ENCODE measurements at regions not wholly inside any gene's neighbourhood (a gene's known extent, or its start where the extent isn't known, plus 50 kb on each side); places are given as distances from the start of the nearest gene placed in this dataset.

DNA sequence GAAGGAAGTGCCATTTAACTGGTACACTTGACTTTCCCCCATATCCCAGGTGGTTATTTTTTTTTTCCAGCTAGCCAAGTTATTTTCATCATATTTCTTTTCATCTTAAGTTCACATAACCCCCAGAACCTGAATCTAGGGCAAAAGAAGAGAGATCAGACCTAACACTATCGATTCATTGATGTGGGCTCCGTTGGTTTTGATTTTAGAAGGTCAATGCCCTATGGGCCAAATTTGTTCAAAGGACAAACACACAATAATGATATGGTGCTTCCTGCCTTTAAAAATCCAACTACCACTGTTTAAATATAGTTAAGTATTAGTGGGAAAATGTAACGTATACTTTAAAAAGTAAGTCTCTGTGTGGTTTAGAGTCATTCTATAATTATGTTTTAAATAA lies 665.7 kb downstream of the ZNF674 start:
- no peak overlapping the region for H3K4me3 ChIP-seq (ENCODE audit: low read depth, low read length)
- H3K27ac ChIP-seq (ENCODE audit: low read depth, low read length), result no peak overlapping the region
- no peaks in the 10 kb centered on the region for H3K9me3 ChIP-seq (ENCODE audit: control insufficient read depth, insufficient read depth, low read length)
- POLR2A ChIA-PET, result no interaction called here
- CTCF ChIA-PET, result no interaction called here
- H3K27me3 ChIP-seq (ENCODE audit: control insufficient read depth, insufficient read depth, low read length), result no peaks in the 10 kb centered on the region
- TF ChIP-seq, protein P1, sequence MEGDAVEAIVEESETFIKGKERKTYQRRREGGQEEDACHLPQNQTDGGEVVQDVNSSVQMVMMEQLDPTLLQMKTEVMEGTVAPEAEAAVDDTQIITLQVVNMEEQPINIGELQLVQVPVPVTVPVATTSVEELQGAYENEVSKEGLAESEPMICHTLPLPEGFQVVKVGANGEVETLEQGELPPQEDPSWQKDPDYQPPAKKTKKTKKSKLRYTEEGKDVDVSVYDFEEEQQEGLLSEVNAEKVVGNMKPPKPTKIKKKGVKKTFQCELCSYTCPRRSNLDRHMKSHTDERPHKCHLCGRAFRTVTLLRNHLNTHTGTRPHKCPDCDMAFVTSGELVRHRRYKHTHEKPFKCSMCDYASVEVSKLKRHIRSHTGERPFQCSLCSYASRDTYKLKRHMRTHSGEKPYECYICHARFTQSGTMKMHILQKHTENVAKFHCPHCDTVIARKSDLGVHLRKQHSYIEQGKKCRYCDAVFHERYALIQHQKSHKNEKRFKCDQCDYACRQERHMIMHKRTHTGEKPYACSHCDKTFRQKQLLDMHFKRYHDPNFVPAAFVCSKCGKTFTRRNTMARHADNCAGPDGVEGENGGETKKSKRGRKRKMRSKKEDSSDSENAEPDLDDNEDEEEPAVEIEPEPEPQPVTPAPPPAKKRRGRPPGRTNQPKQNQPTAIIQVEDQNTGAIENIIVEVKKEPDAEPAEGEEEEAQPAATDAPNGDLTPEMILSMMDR (IDR thresholded peaks at IDR 0.05; ENCODE audit: low read depth, low read length), result no peak
- DNase-seq (ENCODE audit: low read depth, low spot score), result no peak

DNA sequence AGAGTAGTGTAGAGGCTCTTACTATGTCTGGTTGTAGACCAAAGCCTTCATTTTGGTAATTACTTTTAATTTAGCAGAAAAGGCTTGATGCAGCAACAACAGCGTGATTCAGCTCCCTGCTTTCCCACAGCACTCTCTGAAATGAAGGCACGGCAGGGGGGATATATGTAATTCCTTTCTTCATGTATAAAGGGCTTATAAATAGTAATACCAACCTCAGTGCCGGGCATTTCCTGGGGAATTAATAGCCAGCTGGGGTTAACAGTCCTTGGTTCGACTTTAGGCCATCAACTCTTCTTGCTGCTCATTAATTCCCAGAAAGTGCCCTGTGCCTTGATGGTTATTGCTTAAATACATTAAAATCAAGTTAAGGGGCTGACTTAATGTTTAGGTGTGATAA lies 669.0 kb downstream of the ZNF674 start:
- Histone ChIP-seq H3K27me3 (ENCODE audit: control insufficient read depth, insufficient read depth, low read length) (peaks cover 5% of the 10 kb centered on the region), H3K4me3 (ENCODE audit: low read depth, low read length) (no peak overlapping the region), H3K27ac (ENCODE audit: low read depth, low read length) (no peak overlapping the region), H3K9me3 (ENCODE audit: control insufficient read depth, insufficient read depth, low read length) (no peaks in the 10 kb centered on the region)
- ChIA-PET POLR2A (no interaction called here), CTCF (no interaction called here)
- DNase-seq (ENCODE audit: low read depth, low spot score), result no peak
- TF ChIP-seq, protein P1 (IDR thresholded peaks at IDR 0.05; ENCODE audit: low read depth, low read length), result no peak

DNA sequence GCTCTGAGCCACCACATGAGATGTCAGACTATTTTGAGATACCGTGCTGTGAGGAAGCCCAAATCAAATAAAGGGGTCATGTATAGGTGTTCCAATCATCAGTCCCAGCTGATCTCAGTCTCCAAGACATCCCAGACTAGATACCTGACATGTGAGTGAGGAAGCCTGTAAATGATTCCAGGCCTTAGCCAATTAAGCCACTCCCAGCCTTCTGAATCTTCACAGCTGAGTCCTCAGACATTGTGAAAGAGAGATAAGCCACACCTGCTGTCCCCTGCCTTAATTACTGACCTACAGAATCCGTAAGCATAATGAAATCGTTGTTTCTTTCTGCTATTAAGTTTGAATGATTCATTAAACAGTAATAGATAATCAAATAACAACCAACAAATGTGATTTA lies 671.4 kb downstream of the ZNF674 start:
- DNase-seq (ENCODE audit: low read depth, low spot score), result no peak
- no peak overlapping the region for H3K27ac ChIP-seq (ENCODE audit: low read depth, low read length)
- CTCF ChIA-PET, result no interaction called here
- no peak overlapping the region for H3K4me3 ChIP-seq (ENCODE audit: low read depth, low read length)
- H3K27me3 ChIP-seq (ENCODE audit: control insufficient read depth, insufficient read depth, low read length), result peaks cover 11% of the 10 kb centered on the region
- POLR2A ChIA-PET, result no interaction called here
- H3K9me3 ChIP-seq (ENCODE audit: control insufficient read depth, insufficient read depth, low read length), result no peaks in the 10 kb centered on the region
- TF ChIP-seq, protein P1 (IDR thresholded peaks at IDR 0.05; ENCODE audit: low read depth, low read length), result no peak

DNA sequence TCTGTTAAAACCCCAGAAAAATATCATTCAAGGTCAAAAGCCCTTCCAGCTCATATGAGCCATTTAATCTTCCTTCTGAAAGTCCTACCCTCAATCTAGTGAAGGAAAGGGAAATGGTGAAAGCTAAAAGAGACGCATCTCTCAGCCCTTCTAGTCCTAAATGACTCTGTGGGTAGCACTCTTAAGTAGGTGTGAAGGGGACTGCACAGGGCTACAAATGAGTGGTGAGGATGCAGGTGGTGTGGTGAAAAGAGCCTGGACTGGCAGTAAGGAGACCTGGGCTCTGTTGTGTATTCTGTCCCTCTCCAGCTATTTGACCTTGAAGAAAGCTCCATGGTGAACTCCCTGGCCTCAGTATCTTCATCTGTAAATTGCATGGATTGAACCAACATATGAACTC lies 671.8 kb upstream of the DIPK2B start:
- no peak overlapping the region for H3K27ac ChIP-seq (ENCODE audit: low read depth, low read length)
- H3K4me3 ChIP-seq (ENCODE audit: low read depth, low read length), result no peak overlapping the region
- peaks cover 11% of the 10 kb centered on the region for H3K27me3 ChIP-seq (ENCODE audit: control insufficient read depth, insufficient read depth, low read length)
- ChIA-PET CTCF (no interaction called here), POLR2A (no interaction called here)
- TF ChIP-seq, protein P1 (IDR thresholded peaks at IDR 0.05; ENCODE audit: low read depth, low read length), result no peak
- DNase-seq (ENCODE audit: low read depth, low spot score), result no peak
- no peaks in the 10 kb centered on the region for H3K9me3 ChIP-seq (ENCODE audit: control insufficient read depth, insufficient read depth, low read length)

DNA sequence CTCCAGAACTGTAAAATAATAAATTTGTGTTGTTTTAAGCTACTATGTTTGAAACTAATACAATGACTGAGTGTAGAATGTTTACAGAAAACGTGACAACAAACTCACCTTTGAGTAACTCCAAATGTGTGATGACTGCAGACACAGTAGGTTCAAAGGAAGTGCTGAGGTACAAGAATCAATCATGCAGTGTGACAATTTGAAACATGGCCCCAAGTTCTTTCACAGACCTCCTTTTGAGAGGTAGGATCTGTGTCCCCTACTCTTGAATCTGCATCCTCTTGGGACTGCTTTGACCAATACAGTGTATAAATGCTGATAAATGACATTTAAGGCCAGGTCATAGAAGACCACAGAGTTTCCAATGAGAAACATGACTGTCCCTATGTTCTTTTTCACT lies 667.7 kb upstream of the DIPK2B start:
- Histone ChIP-seq H3K27me3 (ENCODE audit: control insufficient read depth, insufficient read depth, low read length) (peaks cover 11% of the 10 kb centered on the region), H3K27ac (ENCODE audit: low read depth, low read length) (no peak overlapping the region), H3K4me3 (ENCODE audit: low read depth, low read length) (no peak overlapping the region), H3K9me3 (ENCODE audit: control insufficient read depth, insufficient read depth, low read length) (no peaks in the 10 kb centered on the region)
- DNase-seq (ENCODE audit: low read depth, low spot score), result no peak
- POLR2A ChIA-PET, result no interaction called here
- CTCF ChIA-PET, result no interaction called here
- TF ChIP-seq, protein P1 (IDR thresholded peaks at IDR 0.05; ENCODE audit: low read depth, low read length), result no peak

Measured in AG04450 (cell line).